GM23338 (cell line): ENCODE measurements at regions not wholly inside any gene's neighbourhood (a gene's known extent, or its start where the extent isn't known, plus 50 kb on each side); places are given as distances from the start of the nearest gene placed in this dataset.

Source experiments
- CREB1 ChIP-seq: fragments of 250-450 bp; sonication (Bioruptor Pico); IDR thresholded peaks from 2 replicates; pipeline ENCODE4 v1.5.0; 2020; ENCODE audit warnings: low read depth, mild to moderate bottlenecking, moderate library complexity
- EZH2 ChIP-seq: fragments of 200-600 bp; sonication (generic); IDR thresholded peaks from one replicate; pipeline ENCODE4 v1.8.0; 2017; ENCODE audit warnings: antibody characterized with exemption, mild to moderate bottlenecking, low read depth; ENCODE audit not compliant: unreplicated experiment
- EZH2phosphoT487 ChIP-seq: fragments of 200-600 bp; sonication (generic); IDR thresholded peaks from one replicate; pipeline ENCODE4 v1.8.1; 2018; ENCODE audit warnings: antibody characterized with exemption; ENCODE audit not compliant: unreplicated experiment
- JUNB ChIP-seq: IDR thresholded peaks from one replicate; pipeline ENCODE4 v1.6.1; 2016; ENCODE audit warnings: antibody characterized with exemption; ENCODE audit not compliant: unreplicated experiment
- NANOG ChIP-seq: IDR thresholded peaks from 2 replicates; pipeline ENCODE4 v1.6.1; 2016; ENCODE audit warnings: antibody characterized with exemption, borderline replicate concordance
- POLR2AphosphoS5 ChIP-seq: IDR thresholded peaks from 2 replicates; pipeline ENCODE4 v1.6.1; 2016; ENCODE audit warnings: antibody characterized with exemption, low read depth
- STAT1 ChIP-seq: IDR thresholded peaks from one replicate; pipeline ENCODE4 v1.6.1; 2016; ENCODE audit warnings: antibody characterized with exemption; ENCODE audit not compliant: unreplicated experiment
- ZNF114 ChIP-seq: fragments of 250-450 bp; sonication (Bioruptor Pico); IDR thresholded peaks from 2 replicates; pipeline ENCODE4 v1.5.0; 2020; ENCODE audit warnings: mild to moderate bottlenecking, moderate library complexity
- ZNF331 ChIP-seq: fragments of 250-450 bp; sonication (Bioruptor Pico); IDR thresholded peaks from 2 replicates; pipeline ENCODE4 v1.5.0; 2020; ENCODE audit warnings: low read depth, mild to moderate bottlenecking, moderate library complexity
- TF ChIP-seq, protein P1 (sequence below), 2 experiments: fragments of 200-600 bp in 1 of 2; sonication (generic) in 1 of 2; conservative IDR thresholded peaks; 2 replicates each; pipeline versions ENCODE4 v1.5.1 to v1.6.1; 2016 to 2017; ENCODE audit warnings: antibody characterized with exemption in 2 of 2, low read depth in 2 of 2, mild to moderate bottlenecking in 2 of 2, moderate library complexity in 1 of 2
- TF ChIP-seq, protein P2 (sequence below): IDR thresholded peaks from 2 replicates; pipeline ENCODE4 v1.6.1; 2016; ENCODE audit warnings: antibody characterized with exemption
- TF ChIP-seq, protein P3 (sequence below): IDR thresholded peaks from one replicate; pipeline ENCODE4 v1.6.1; 2018; ENCODE audit warnings: antibody characterized with exemption; ENCODE audit not compliant: unreplicated experiment

- TF ChIP-seq, protein P1, sequence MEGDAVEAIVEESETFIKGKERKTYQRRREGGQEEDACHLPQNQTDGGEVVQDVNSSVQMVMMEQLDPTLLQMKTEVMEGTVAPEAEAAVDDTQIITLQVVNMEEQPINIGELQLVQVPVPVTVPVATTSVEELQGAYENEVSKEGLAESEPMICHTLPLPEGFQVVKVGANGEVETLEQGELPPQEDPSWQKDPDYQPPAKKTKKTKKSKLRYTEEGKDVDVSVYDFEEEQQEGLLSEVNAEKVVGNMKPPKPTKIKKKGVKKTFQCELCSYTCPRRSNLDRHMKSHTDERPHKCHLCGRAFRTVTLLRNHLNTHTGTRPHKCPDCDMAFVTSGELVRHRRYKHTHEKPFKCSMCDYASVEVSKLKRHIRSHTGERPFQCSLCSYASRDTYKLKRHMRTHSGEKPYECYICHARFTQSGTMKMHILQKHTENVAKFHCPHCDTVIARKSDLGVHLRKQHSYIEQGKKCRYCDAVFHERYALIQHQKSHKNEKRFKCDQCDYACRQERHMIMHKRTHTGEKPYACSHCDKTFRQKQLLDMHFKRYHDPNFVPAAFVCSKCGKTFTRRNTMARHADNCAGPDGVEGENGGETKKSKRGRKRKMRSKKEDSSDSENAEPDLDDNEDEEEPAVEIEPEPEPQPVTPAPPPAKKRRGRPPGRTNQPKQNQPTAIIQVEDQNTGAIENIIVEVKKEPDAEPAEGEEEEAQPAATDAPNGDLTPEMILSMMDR (conservative IDR thresholded peaks at IDR 0.05; ENCODE audit: low read depth in 2 of 2): no peak
- no peak for TF ChIP-seq EZH2
- TF ChIP-seq POLR2AphosphoS5: no peak
- no peak for TF ChIP-seq CREB1 (CRISPR knock-in tag)
- TF ChIP-seq, protein P2, sequence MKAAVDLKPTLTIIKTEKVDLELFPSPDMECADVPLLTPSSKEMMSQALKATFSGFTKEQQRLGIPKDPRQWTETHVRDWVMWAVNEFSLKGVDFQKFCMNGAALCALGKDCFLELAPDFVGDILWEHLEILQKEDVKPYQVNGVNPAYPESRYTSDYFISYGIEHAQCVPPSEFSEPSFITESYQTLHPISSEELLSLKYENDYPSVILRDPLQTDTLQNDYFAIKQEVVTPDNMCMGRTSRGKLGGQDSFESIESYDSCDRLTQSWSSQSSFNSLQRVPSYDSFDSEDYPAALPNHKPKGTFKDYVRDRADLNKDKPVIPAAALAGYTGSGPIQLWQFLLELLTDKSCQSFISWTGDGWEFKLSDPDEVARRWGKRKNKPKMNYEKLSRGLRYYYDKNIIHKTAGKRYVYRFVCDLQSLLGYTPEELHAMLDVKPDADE: no peak
- no peak for TF ChIP-seq ZNF331
- TF ChIP-seq EZH2phosphoT487: no peak
- TF ChIP-seq, protein P3, sequence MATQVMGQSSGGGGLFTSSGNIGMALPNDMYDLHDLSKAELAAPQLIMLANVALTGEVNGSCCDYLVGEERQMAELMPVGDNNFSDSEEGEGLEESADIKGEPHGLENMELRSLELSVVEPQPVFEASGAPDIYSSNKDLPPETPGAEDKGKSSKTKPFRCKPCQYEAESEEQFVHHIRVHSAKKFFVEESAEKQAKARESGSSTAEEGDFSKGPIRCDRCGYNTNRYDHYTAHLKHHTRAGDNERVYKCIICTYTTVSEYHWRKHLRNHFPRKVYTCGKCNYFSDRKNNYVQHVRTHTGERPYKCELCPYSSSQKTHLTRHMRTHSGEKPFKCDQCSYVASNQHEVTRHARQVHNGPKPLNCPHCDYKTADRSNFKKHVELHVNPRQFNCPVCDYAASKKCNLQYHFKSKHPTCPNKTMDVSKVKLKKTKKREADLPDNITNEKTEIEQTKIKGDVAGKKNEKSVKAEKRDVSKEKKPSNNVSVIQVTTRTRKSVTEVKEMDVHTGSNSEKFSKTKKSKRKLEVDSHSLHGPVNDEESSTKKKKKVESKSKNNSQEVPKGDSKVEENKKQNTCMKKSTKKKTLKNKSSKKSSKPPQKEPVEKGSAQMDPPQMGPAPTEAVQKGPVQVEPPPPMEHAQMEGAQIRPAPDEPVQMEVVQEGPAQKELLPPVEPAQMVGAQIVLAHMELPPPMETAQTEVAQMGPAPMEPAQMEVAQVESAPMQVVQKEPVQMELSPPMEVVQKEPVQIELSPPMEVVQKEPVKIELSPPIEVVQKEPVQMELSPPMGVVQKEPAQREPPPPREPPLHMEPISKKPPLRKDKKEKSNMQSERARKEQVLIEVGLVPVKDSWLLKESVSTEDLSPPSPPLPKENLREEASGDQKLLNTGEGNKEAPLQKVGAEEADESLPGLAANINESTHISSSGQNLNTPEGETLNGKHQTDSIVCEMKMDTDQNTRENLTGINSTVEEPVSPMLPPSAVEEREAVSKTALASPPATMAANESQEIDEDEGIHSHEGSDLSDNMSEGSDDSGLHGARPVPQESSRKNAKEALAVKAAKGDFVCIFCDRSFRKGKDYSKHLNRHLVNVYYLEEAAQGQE: no peak
- no peak for TF ChIP-seq STAT1
- no peak for TF ChIP-seq JUNB
- TF ChIP-seq NANOG: no peak
- TF ChIP-seq ZNF114 (CRISPR knock-in tag): no peak
Observed at GRCh38 chr1:58922302-58923089, 138.6 kb upstream of the JUN start.
